ENCODE measurements at regions not wholly inside any gene's neighbourhood (a gene's known extent, or its start where the extent isn't known, plus 50 kb on each side); places are given as distances from the start of the nearest gene placed in this dataset.

GRCh38 chr11:130652671-130653335, 204.4 kb downstream of the ADAMTS15 start:
- Histone ChIP-seq H3K4me3 (ENCODE audit: control extremely low read depth in 1 of 5, extremely low read depth in 1 of 5, insufficient read depth in 1 of 5, low read depth in 2 of 5, low read length in 4 of 5) (no peak overlapping the region), H3K9me3 (ENCODE audit: control extremely low read depth in 1 of 3, control insufficient read depth in 2 of 3, insufficient read depth in 1 of 3, low read length in 2 of 3) (no peaks in the 10 kb centered on the region), H2AFZ (ENCODE audit: insufficient read depth, low read depth, low read length, poor library complexity, severe bottlenecking) (no peak overlapping the region), H3K79me2 (ENCODE audit: control insufficient read depth, insufficient read depth, low read length) (no peaks in the 10 kb centered on the region), H3K27me3 (replicated peaks in 1 of 4; ENCODE audit: control extremely low read depth in 1 of 4, control insufficient read depth in 3 of 4, insufficient read depth in 4 of 4, low read length in 3 of 4) (no peaks in the 10 kb centered on the region), H4K20me1 (ENCODE audit: control insufficient read depth, insufficient read depth, low read length, poor library complexity, severe bottlenecking) (no peaks in the 10 kb centered on the region), H3K27ac (ENCODE audit: low read length in 2 of 2) (no peak overlapping the region), H3K4me1 (ENCODE audit: control insufficient read depth in 2 of 2, insufficient read depth in 2 of 2, low read length in 2 of 2) (no peaks in the 10 kb centered on the region), H3K9ac (ENCODE audit: low read length) (no peak overlapping the region), H3K4me2 (replicated peaks; ENCODE audit: low read depth, low read length, poor library complexity, severe bottlenecking) (no peak overlapping the region), H3K36me3 (replicated peaks in 1 of 2; ENCODE audit: control extremely low read depth in 1 of 2, control insufficient read depth in 1 of 2, extremely low read depth in 1 of 2, insufficient read depth in 2 of 2, low read length in 1 of 2) (no peaks in the 10 kb centered on the region)
- no peak for DNase-seq
- no peak for ATAC-seq (ENCODE audit: low read depth)
- no CpG with 5 or more reads among the region's 3 CpGs for WGBS (ENCODE audit: insufficient coverage)
- Mint-ChIP-seq H3K27me3 (peaks cover 11% of the 10 kb centered on the region), H3K9me3 (ENCODE audit: insufficient read depth) (no peaks in the 10 kb centered on the region), H3K4me1 (no peaks in the 10 kb centered on the region), H3K4me3 (no peak overlapping the region), H3K27ac (no peak overlapping the region)
- intact Hi-C loops (cut with micrococcal nuclease): no loop called here
- CTCF ChIA-PET: no interaction called here
- POLR2A ChIA-PET: no interaction called here
- TF ChIP-seq EZH2 (IDR thresholded peaks at IDR 0.05; ENCODE audit: borderline replicate concordance, insufficient read depth, low read depth, low read length, poor library complexity, severe bottlenecking) (no peak), CTCF (IDR thresholded peaks at IDR 0.05) (no peak)

GRCh38 chr11:130653838-130654636, 205.6 kb downstream of the ADAMTS15 start:
- no peaks in the 10 kb centered on the region for H3K4me1 Mint-ChIP-seq
- no peak overlapping the region for H3K4me3 Mint-ChIP-seq
- no peak overlapping the region for H3K27ac Mint-ChIP-seq
- H2AFZ ChIP-seq (ENCODE audit: insufficient read depth, low read depth, low read length, poor library complexity, severe bottlenecking): no peak overlapping the region
- peaks cover 11% of the 10 kb centered on the region for H3K27me3 Mint-ChIP-seq
- no peak overlapping the region for H3K27ac ChIP-seq (ENCODE audit: low read length in 2 of 2)
- ChIA-PET POLR2A (no interaction called here), CTCF (no interaction called here)
- no peaks in the 10 kb centered on the region for H4K20me1 ChIP-seq (ENCODE audit: control insufficient read depth, insufficient read depth, low read length, poor library complexity, severe bottlenecking)
- H3K4me3 ChIP-seq (ENCODE audit: control extremely low read depth in 1 of 5, extremely low read depth in 1 of 5, insufficient read depth in 1 of 5, low read depth in 2 of 5, low read length in 4 of 5): no peak overlapping the region
- H3K9me3 Mint-ChIP-seq (ENCODE audit: insufficient read depth): no peaks in the 10 kb centered on the region
- no peaks in the 10 kb centered on the region for H3K27me3 ChIP-seq (replicated peaks in 1 of 4; ENCODE audit: control extremely low read depth in 1 of 4, control insufficient read depth in 3 of 4, insufficient read depth in 4 of 4, low read length in 3 of 4)
- TF ChIP-seq CTCF (IDR thresholded peaks at IDR 0.05) (no peak), EZH2 (IDR thresholded peaks at IDR 0.05; ENCODE audit: borderline replicate concordance, insufficient read depth, low read depth, low read length, poor library complexity, severe bottlenecking) (no peak)
- H3K9ac ChIP-seq (ENCODE audit: low read length): no peak overlapping the region
- H3K36me3 ChIP-seq (replicated peaks in 1 of 2; ENCODE audit: control extremely low read depth in 1 of 2, control insufficient read depth in 1 of 2, extremely low read depth in 1 of 2, insufficient read depth in 2 of 2, low read length in 1 of 2): no peaks in the 10 kb centered on the region
- WGBS (ENCODE audit: insufficient coverage): 90% methylated on average over 2 of the region's 5 CpGs
- H3K79me2 ChIP-seq (ENCODE audit: control insufficient read depth, insufficient read depth, low read length): no peaks in the 10 kb centered on the region
- intact Hi-C loops (cut with micrococcal nuclease): no loop called here
- H3K4me2 ChIP-seq (replicated peaks; ENCODE audit: low read depth, low read length, poor library complexity, severe bottlenecking): no peak overlapping the region
- no peaks in the 10 kb centered on the region for H3K4me1 ChIP-seq (ENCODE audit: control insufficient read depth in 2 of 2, insufficient read depth in 2 of 2, low read length in 2 of 2)
- H3K9me3 ChIP-seq (ENCODE audit: control extremely low read depth in 1 of 3, control insufficient read depth in 2 of 3, insufficient read depth in 1 of 3, low read length in 2 of 3): no peaks in the 10 kb centered on the region
- ATAC-seq (ENCODE audit: low read depth) (no peak), DNase-seq (no peak)

All from B cell (primary cell).